Activated naive CD4-positive, alpha-beta T cell treated with anti-CD3 and anti-CD28 coated beads, Interleukin-2, amount 50 U/mL, for 16 hours (primary cell): ENCODE measurements at regions not wholly inside any gene's neighbourhood (a gene's known extent, or its start where the extent isn't known, plus 50 kb on each side); places are given as distances from the start of the nearest gene placed in this dataset.
"Not testable (repeated sequence)": the region's sequence is repeated elsewhere in the genome, so short reads cannot be mapped to it uniquely, and the experiment has no call there.

Experiments used
- DNase-seq: peaks from one replicate; pipeline ENCODE4 v3.0.0-alpha.2; 2020

DNA sequence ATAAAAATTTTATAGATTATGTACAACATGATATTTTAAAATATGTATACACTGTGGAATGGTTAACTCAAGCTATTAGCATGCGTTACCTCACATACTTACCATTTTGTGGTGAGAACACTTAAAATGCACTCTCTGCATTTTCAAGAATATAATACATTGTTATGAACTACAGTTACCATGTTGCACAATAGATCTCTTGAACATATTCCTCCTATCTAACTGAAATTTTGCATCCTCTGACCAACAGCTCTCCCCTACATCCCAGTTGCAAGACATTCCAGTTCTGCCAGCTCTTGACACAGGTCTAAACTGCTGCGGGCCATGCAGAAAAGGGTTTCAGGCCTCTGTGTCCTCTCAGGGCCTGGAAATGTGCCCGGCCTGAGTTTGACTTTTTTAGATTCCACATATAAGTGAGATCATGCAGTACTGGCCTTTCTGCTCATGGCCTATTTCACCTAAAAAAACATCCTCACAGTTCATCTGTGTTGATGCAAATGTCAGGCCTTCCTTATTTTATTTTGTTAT, 113.7 kb downstream of the CDCA7 start:
- DNase-seq: no peak

GRCh38 chr2:173472112-173472511, 117.4 kb downstream of the CDCA7 start:
- DNase-seq: no peak

DNA sequence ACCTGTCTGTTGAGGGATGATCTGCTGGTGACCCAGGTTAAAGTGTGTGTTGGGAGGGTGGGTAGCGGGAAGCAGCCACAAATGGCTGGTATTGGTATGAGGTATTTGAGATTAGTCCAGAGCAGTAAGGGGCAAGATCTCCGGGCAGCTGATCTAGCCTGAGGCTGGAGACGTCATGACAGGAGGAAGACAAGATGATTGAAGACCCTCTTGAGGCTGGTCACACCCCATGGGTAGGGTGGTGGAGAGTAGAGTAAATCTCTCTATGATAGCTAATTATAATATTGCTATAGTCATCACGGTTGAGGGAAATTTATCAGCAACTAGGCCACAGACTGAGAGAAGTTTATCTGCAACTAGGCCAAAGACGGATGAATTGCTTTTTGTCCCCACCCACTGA, 128.5 kb downstream of the CDCA7 start:
- no peak for DNase-seq

DNA sequence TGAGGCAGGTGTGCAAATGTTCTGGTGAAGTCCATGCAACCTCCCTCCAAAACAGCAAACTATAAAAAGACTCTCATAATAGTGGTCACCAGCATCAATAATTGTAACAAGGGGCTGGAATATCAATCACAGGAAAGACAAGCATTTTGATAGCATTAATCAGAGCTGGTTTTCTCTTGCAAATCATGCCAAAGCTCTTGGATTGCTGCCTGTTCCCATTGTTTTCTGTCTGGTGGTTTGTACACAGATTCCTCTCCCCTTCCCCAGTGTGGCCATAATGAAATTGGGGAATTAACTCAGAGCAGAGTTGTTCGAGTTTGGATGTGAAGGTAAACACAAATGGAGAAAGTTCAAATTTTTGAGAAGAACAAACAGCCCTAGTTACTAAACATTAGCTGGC, 134.2 kb downstream of the CDCA7 start:
- no peak for DNase-seq

- DNase-seq: no peak
Observed at GRCh38 chr2:173491418-173491817, 136.7 kb downstream of the CDCA7 start.

DNA sequence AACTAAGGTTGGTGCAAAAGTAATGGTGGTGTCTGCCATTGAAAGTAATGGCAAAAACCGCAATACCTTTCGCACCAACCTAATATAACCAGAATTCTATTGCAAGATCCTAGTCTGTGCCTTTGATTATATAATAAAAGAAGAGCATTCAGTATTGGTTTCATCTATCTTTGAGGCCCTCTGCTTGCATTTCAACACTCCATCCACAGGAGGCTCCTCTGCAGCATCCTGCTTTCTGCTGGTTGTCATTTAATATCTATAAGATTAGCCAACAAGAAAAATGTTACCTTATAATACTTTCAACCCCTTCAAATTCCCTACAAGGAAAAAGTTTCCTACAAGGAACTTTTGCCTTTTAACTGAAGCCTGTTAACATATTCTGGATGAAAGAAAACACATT, 139.2 kb downstream of the CDCA7 start:
- DNase-seq: no peak

GRCh38 chr2:173496746-173497145, 142.1 kb downstream of the CDCA7 start:
- no peak for DNase-seq

DNA sequence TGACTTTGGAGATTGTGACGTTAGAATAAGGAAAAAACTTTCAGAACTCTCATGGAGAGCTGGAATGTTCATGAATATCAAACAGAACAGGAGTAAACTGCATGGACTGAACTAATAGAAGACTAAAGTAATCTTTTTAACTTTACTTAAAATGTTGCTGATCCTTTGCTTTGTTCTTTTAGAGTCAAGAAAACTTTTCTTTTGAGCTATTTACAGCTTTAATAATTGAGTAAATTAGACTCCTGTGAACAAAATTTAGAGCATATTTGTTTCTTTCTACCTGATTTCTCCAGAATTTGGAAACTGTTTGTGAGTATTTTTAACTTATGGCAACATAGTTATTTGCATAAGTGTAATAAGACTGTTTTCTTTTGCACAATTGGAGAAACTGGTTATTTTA, 146.3 kb downstream of the CDCA7 start:
- DNase-seq: no peak

DNA sequence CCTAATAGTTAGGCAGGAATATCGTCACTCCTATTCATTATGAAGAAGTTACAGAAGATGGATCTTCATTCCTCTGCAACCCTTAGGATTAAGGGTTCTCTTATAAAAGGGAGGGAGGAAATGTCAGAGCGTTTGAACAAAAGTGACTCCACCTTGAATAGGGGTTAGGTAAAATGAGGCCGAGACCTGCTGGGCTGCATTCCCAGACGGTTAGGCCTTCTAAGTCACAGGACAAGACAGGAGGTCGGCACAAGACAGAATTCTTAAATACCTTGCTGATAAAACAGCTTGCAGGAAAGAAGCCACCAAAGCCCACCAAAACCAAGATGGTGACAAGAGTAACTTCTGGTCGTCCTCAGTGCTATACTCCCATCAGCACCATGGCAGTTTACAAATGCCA, 147.6 kb downstream of the CDCA7 start:
- DNase-seq: no peak

GRCh38 chr2:173511357-173511756, 156.7 kb downstream of the CDCA7 start:
- no peak for DNase-seq

GRCh38 chr2:173511942-173512341, 157.3 kb downstream of the CDCA7 start:
- no peak for DNase-seq

GRCh38 chr2:173513107-173513727, 158.5 kb downstream of the CDCA7 start:
- DNase-seq: no peak

- DNase-seq: no peak
Observed at GRCh38 chr2:173520918-173521317, 166.2 kb downstream of the CDCA7 start.

DNA sequence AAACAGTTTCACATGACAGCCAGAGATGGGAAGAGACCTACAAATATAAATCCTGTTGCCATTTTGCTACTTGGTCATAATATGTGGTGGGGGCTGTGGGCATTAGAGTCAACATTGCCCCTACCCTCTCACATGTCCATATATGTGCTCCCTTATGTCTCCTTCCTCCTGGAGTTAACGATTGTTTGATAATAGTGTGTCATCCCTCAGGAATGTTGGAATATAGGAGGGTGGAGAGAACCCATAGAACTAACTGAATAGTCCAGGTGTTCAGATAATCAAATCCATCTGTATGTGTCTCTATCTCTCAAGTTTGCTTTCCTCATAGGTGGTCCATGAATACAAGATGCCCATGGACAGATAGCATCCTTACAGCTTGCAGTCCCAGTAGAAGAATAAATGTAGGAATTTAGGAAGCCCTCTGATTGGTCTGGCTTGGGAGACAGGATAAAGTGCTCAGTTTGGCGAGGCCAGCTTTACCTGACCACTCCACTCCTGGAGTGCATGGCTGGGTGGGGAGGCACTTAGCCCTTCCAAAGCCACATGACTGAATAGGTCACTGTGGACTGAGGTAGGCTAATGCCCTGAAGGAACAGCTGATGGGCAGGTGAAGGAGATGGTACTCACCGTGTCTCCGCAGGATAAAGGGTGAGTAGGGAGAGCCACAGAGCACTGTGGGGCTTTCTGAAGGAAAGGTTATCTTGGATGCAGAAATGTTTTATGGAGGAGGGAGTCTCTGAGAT, 166.9 kb downstream of the CDCA7 start:
- DNase-seq: no peak

GRCh38 chr2:173523497-173523896, 168.8 kb downstream of the CDCA7 start:
- DNase-seq: no peak

DNA sequence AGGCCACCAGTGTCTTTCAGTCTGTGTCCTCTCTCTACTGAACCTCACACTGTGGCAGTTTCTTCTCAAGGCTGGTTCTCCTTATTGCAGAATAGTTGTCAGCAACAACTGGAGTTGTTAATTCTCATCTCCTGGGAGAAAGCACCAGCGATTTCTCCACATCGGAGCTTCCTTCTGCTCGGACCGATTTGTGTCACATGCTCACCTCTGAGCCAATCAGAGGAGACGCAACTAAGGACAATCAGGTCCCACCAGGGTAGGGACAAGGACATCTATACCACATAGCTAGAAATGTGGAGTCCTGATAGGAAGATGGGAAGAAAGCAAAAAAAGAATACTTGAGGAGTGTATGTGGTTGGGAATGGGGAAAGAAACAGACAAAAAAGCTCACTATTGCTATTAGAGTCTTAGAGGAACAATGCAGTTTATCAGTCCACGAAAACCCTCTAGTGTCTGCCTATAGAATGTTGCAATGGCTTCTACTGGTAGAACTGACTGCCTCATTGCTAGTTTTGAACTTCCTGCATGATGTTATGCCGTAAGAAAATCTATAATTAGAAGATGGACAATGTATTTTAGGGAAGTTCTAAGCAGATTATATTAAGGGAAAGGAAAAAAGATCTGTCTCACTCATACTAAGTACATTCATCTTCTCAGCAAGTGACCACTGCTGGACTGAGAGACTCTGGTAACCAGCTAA, 169.7 kb downstream of the CDCA7 start:
- DNase-seq: no peak

DNA sequence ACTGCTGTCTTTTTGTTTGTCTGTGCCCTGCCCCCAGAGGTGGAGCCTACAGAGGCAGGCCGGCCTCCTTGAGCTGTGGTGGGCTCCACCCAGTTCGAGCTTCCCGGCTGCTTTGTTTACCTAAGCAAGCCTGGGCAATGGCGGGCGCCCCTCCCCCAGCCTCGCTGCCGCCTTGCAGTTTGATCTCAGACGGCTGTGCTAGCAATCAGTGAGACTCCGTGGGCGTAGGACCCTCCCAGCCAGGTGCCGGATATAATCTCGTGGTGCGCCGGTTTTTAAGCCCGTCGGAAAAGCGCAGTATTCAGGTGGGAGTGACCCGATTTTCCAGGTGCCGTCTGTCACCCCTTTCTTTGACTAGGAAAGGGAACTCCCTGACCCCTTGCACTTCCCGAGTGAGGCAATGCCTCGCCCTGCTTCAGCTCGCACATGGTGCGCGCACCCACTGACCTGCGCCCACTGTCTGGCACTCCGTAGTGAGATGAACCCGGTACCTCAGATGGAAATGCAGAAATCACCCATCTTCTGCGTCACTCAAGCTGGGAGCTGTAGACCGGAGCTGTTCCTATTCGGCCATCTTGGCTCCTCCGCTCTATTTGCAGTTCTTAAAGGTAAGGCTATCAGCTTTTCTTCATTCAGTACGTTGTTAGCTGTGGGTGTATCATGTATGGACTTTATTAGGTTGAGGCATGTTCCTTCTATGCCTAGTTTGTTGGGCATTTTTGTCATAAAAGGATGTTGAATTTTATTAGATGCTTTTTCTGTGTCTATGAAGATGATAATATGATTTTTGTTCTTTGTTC, 178.3 kb downstream of the CDCA7 start:
- DNase-seq: not testable (repeated sequence)

GRCh38 chr2:173537694-173538093, 183.0 kb downstream of the CDCA7 start:
- DNase-seq: no peak

- DNase-seq: no peak
Observed at GRCh38 chr2:173539615-173540014, 184.9 kb downstream of the CDCA7 start.

DNA sequence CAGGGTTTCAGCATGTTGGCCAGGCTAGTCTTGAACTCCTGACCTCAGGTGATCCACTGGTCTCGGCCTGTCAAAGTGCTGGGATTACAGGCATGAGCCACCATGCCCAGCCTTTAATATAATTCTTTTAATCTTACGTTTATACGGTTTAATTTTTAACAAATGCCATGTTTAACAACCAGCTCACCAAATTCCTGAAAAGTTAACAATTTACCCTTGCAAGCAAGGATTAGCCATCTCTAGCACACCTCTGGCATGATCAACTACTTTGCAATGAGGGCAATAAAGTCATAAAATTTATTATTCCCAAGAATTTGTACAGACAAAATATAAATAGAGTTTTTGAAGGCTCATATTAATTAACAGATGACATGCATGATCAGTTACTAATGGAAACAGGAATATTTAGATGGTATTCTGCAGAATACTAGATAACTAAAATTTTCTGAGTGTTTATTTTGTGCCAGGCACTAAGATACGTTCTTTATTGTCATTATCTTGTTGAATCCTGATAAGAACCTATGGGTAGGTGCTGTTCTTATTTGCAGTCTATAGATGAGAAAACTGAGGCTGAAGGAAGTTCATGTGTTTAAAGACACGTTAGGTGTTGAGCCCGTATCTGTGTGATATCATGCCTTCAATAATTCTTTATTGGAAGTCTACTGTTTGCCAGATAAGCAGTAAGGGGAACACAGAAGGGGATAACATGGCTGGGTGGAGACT, 190.1 kb downstream of the CDCA7 start:
- no peak for DNase-seq

DNA sequence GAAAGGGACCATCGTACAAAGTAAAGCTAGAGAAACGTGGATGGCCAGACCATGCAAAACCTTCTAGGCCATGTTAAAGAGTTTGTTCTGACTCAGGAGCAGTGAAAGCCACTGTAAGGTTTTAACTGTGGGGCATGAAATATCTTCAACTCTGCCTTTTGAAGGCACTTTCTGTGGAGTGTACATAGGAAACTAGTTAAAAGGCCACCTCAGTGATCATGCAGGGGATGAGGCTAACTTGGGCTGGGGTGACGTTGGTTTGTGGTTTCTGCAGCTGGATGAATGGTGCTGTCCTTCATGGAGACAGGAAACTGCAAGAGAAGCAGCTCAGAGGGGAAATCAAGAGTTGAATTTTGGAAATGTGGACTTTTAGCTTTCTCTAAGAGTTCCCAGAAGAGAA, 190.7 kb downstream of the CDCA7 start:
- DNase-seq: no peak

GRCh38 chr2:173547499-173547898, 192.8 kb downstream of the CDCA7 start:
- no peak for DNase-seq
